IMR-90 (cell line): ENCODE measurements at regions not wholly inside any gene's neighbourhood (a gene's known extent, or its start where the extent isn't known, plus 50 kb on each side); places are given as distances from the start of the nearest gene placed in this dataset.

Experiments used
- ATAC-seq: fragments of 200-7000 bp; cut with Tn5 transposase; 2 replicates; pipeline ENCODE4 v1.9.1; 2020; ENCODE audit warnings: low read depth, mild to moderate bottlenecking, moderate library complexity
- BruUV-seq: library from RNA; stranded (reverse); fragments of 400-500 nt; replicated peaks from 2 replicates; lab custom pipeline; 2021; lab: Mats Ljungman, UMichigan
- CTCF ChIA-PET: fragments of 300-600 bp; formaldehyde crosslinking; extraction: SDS; loops from one replicate; lab custom pipeline; 2021; ENCODE audit warnings: antibody characterized with exemption; lab: Yijun Ruan, JAX
- POLR2A ChIA-PET: fragments of 300-600 bp; sonication (Branson Sonifier 250); formaldehyde crosslinking; loops from one replicate; lab custom pipeline; 2022; ENCODE audit warnings: antibody characterized with exemption; ENCODE audit not compliant: unreplicated experiment; lab: Charles Lee
- DNase-seq: peaks from one replicate; pipeline ENCODE4 v3.0.0; 2013
- H2AFZ ChIP-seq: replicated peaks from 2 replicates; pipeline ENCODE3; 2013; ENCODE audit warnings: low read length, mild to moderate bottlenecking; ENCODE audit not compliant: poor library complexity
- H2AK5ac ChIP-seq: 2 replicates; pipeline ENCODE4 v1.6.1; 2013; ENCODE audit warnings: low read depth, low read length, inconsistent platforms
- H2AK9ac ChIP-seq: replicated peaks from 2 replicates; pipeline ENCODE3; 2013; ENCODE audit warnings: mild to moderate bottlenecking, low read depth, low read length, moderate library complexity; ENCODE audit not compliant: poor library complexity
- H2BK120ac ChIP-seq: 2 replicates; pipeline ENCODE4 v1.6.1; 2013; ENCODE audit warnings: low read depth, low read length, inconsistent platforms
- H2BK15ac ChIP-seq: 3 replicates; pipeline ENCODE4 v1.6.1; 2013; ENCODE audit warnings: low read depth, low read length, inconsistent platforms
- H2BK20ac ChIP-seq: 2 replicates; pipeline ENCODE4 v1.6.1; 2013; ENCODE audit warnings: low read depth, mild to moderate bottlenecking, inconsistent platforms, low read length, moderate library complexity
- H2BK5ac ChIP-seq: 2 replicates; pipeline ENCODE4 v1.6.1; 2013; ENCODE audit warnings: mild to moderate bottlenecking, low read depth, low read length, inconsistent platforms; ENCODE audit not compliant: poor library complexity, severe bottlenecking
- H3K14ac ChIP-seq: replicated peaks from 2 replicates; pipeline ENCODE4 v1.6.1; 2013; ENCODE audit warnings: low read depth, low read length, inconsistent platforms
- H3K18ac ChIP-seq: 2 replicates; pipeline ENCODE4 v1.6.1; 2013; ENCODE audit warnings: low read depth, low read length, control low read depth
- H3K23ac ChIP-seq: 2 replicates; pipeline ENCODE4 v1.6.1; 2013; ENCODE audit warnings: low read depth, low read length, inconsistent platforms
- H3K27ac ChIP-seq: 2 replicates; pipeline ENCODE4 v1.5.1; 2013; ENCODE audit warnings: mild to moderate bottlenecking, control low read depth, low read length; ENCODE audit not compliant: insufficient read depth
- H3K27me3 ChIP-seq: 2 replicates; pipeline ENCODE4 v1.6.1; 2013; ENCODE audit warnings: low read length; ENCODE audit not compliant: control insufficient read depth, insufficient read depth
- H3K36me3 ChIP-seq: 2 replicates; pipeline ENCODE4 v1.6.1; 2013; ENCODE audit warnings: low read length, mixed read lengths; ENCODE audit not compliant: control insufficient read depth, insufficient read depth
- H3K4ac ChIP-seq: 2 replicates; pipeline ENCODE4 v1.6.1; 2013; ENCODE audit warnings: low read depth, low read length, inconsistent platforms
- H3K4me1 ChIP-seq: 2 replicates; pipeline ENCODE4 v1.6.1; 2013; ENCODE audit warnings: low read length, mixed read lengths; ENCODE audit not compliant: control insufficient read depth, insufficient read depth
- H3K4me2 ChIP-seq: 2 replicates; pipeline ENCODE4 v1.6.1; 2013; ENCODE audit warnings: low read depth, mild to moderate bottlenecking, control low read depth, low read length, moderate library complexity
- H3K4me3 ChIP-seq: 2 replicates; pipeline ENCODE4 v1.5.1; 2013; ENCODE audit warnings: low read depth, mild to moderate bottlenecking, control low read depth, low read length, moderate library complexity; ENCODE audit not compliant: insufficient read depth
- H3K56ac ChIP-seq: 2 replicates; pipeline ENCODE4 v1.6.1; 2013; ENCODE audit warnings: low read length, inconsistent platforms; ENCODE audit not compliant: insufficient read depth; ENCODE audit errors: extremely low read depth
- H3K79me1 ChIP-seq, 2 experiments: 2 replicates each; pipeline ENCODE4 v1.6.1; 2013; ENCODE audit warnings: low read length in 2 of 2, inconsistent platforms in 1 of 2, low read depth in 1 of 2
- H3K9ac ChIP-seq: 2 replicates; pipeline ENCODE4 v1.6.1; 2013; ENCODE audit warnings: low read depth, low read length, control low read depth
- H3K9me1 ChIP-seq: 2 replicates; pipeline ENCODE4 v1.6.1; 2013; ENCODE audit warnings: low read length, inconsistent platforms; ENCODE audit not compliant: insufficient read depth
- H3K9me3 ChIP-seq: 2 replicates; pipeline ENCODE4 v1.6.1; 2013; ENCODE audit warnings: low read length; ENCODE audit not compliant: control insufficient read depth, insufficient read depth
- H4K20me1 ChIP-seq: 2 replicates; pipeline ENCODE4 v1.6.1; 2013; ENCODE audit warnings: low read length, inconsistent platforms; ENCODE audit not compliant: insufficient read depth
- H4K5ac ChIP-seq: 2 replicates; pipeline ENCODE4 v1.6.1; 2013; ENCODE audit warnings: mild to moderate bottlenecking, low read depth, low read length, control low read depth
- H4K8ac ChIP-seq, 2 experiments: 2 replicates each; pipeline ENCODE4 v1.6.1; 2013; ENCODE audit warnings: low read depth in 2 of 2, low read length in 2 of 2, control low read depth in 1 of 2, inconsistent platforms in 1 of 2
- H4K91ac ChIP-seq: 2 replicates; pipeline ENCODE4 v1.6.1; 2013; ENCODE audit warnings: low read depth, low read length, inconsistent platforms; ENCODE audit not compliant: insufficient read depth
- NFE2L2 ChIP-seq: fragments of 150-350 bp; IDR thresholded peaks from 2 replicates; pipeline ENCODE4 v1.6.1; 2016; ENCODE audit warnings: low read depth, mild to moderate bottlenecking, low read length
- RAD21 ChIP-seq: IDR thresholded peaks from 2 replicates; pipeline ENCODE4 v1.6.1; 2012; ENCODE audit warnings: low read length, improper control_type of control experiment
- RCOR1 ChIP-seq: IDR thresholded peaks from 2 replicates; pipeline ENCODE4 v1.6.1; 2012; ENCODE audit warnings: mild to moderate bottlenecking, low read length, improper control_type of control experiment; ENCODE audit not compliant: insufficient replicate concordance
- RFX5 ChIP-seq: IDR thresholded peaks from 2 replicates; pipeline ENCODE4 v1.8.0; 2012; ENCODE audit warnings: low read depth, mild to moderate bottlenecking, low read length, moderate library complexity
- WGBS, 2 experiments: methylation state at CpG; one replicate each; pipeline versions ENCODE4 v1.1.5 to v1.1.7; 2013; ENCODE audit warnings: missing lambda C conversion rate in 2 of 2; ENCODE audit not compliant: insufficient read length in 1 of 2; ENCODE audit errors: extremely low coverage in 2 of 2; 5-methylcytosine and 5-hydroxymethylcytosine counted together
- dilution Hi-C: fragments of 300-500 bp; cut with HindIII; formaldehyde crosslinking; loops from one replicate; pipeline ENCODE4 v1.14.3; 2018; ENCODE audit warnings: low sequenced_read_pairs; ENCODE audit not compliant: unreplicated experiment
- in situ Hi-C: fragments of 300-500 bp; cut with MboI; formaldehyde crosslinking; loops from 3 replicates; pipeline ENCODE4 v1.14.3; 2019; ENCODE audit warnings: low sequenced_read_pairs, inconsistent platforms, mixed read lengths
- intact Hi-C: fragments of 100-400 bp; cut with micrococcal nuclease; formaldehyde crosslinking; loops from 2 replicates; pipeline ENCODE4 v1.10.0; 2022
- TF ChIP-seq, protein P1 (sequence below): fragments of 150-350 bp; IDR thresholded peaks from 2 replicates; pipeline ENCODE4 v1.6.1; 2016; ENCODE audit warnings: low read depth, mild to moderate bottlenecking, low read length, moderate library complexity, borderline replicate concordance
- TF ChIP-seq, protein P2 (sequence below): fragments of 150-350 bp; IDR thresholded peaks from 2 replicates; pipeline ENCODE4 v1.6.1; 2017; ENCODE audit warnings: mild to moderate bottlenecking, antibody characterized with exemption, low read length, low read depth

DNA sequence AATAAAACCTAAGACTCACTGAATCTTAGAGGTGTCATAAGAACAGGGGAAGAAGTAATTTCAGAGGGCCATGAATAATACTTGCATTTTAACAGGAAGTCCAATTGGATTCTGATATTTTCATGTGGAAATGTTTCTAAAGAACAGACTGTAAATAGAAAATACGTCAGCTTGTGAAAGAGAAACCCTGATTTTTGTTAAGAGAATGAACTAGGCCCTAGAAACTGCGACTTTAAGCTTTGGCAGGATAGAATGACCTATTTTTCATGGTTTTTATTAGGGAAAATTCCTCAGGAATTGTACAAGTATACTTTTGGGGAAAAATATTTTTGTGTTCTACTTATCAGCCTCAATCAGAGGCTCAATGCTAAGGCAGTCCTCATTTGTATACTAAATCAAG is 215.5 kb upstream of the ACTBL2 start:
- Histone ChIP-seq H3K4me2 (no peak overlapping the region), H3K4me3 (no peak overlapping the region), H3K79me1 (no peaks in the 10 kb centered on the region), H3K4me1 (peaks cover 4% of the 10 kb centered on the region), H4K91ac (no peak overlapping the region), H2AK9ac (no peak overlapping the region), H3K14ac (no peak overlapping the region), H4K5ac (no peak overlapping the region), H2BK5ac (no peak overlapping the region), H3K4ac (no peak overlapping the region), H2BK20ac (no peak overlapping the region), H2BK120ac (no peak overlapping the region), H2AK5ac (no peak overlapping the region), H3K23ac (no peak overlapping the region), H3K9me3 (no peaks in the 10 kb centered on the region), H3K27ac (no peak overlapping the region), H2BK15ac (no peak overlapping the region), H4K8ac (no peak overlapping the region), H3K9me1 (no peaks in the 10 kb centered on the region; the same call in 1 of the 2 replicates), H3K56ac (no peak overlapping the region), H3K27me3 (no peaks in the 10 kb centered on the region), H3K18ac (no peak overlapping the region), H3K36me3 (no peaks in the 10 kb centered on the region), H4K20me1 (no peaks in the 10 kb centered on the region), H2AFZ (no peak overlapping the region), H3K9ac (no peak overlapping the region)
- dilution Hi-C loops = no loop called here
- DNase-seq = no peak
- ChIA-PET CTCF (no interaction called here), POLR2A (no interaction called here)
- TF ChIP-seq, protein P1, sequence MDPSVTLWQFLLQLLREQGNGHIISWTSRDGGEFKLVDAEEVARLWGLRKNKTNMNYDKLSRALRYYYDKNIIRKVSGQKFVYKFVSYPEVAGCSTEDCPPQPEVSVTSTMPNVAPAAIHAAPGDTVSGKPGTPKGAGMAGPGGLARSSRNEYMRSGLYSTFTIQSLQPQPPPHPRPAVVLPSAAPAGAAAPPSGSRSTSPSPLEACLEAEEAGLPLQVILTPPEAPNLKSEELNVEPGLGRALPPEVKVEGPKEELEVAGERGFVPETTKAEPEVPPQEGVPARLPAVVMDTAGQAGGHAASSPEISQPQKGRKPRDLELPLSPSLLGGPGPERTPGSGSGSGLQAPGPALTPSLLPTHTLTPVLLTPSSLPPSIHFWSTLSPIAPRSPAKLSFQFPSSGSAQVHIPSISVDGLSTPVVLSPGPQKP = no peak
- TF ChIP-seq RFX5 = no peak
- no peak for TF ChIP-seq RAD21
- no peak for TF ChIP-seq RCOR1
- TF ChIP-seq, protein P2, sequence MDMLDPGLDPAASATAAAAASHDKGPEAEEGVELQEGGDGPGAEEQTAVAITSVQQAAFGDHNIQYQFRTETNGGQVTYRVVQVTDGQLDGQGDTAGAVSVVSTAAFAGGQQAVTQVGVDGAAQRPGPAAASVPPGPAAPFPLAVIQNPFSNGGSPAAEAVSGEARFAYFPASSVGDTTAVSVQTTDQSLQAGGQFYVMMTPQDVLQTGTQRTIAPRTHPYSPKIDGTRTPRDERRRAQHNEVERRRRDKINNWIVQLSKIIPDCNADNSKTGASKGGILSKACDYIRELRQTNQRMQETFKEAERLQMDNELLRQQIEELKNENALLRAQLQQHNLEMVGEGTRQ = no peak
- no peak for TF ChIP-seq NFE2L2
- in situ Hi-C loops = no loop called here
- intact Hi-C loops = no loop called here
- BruUV-seq = no TSS peak
- ATAC-seq = no peak
- 100% methylated on average over 1 of the region's 2 CpGs; no CpG with 5 or more reads in 1 of the 2 experiments for WGBS, 2 experiments
